ENCODE measurements at regions not wholly inside any gene's neighbourhood (a gene's known extent, or its start where the extent isn't known, plus 50 kb on each side); places are given as distances from the start of the nearest gene placed in this dataset.
"Not testable (repeated sequence)": the region's sequence is repeated elsewhere in the genome, so short reads cannot be mapped to it uniquely, and the experiment has no call there.

DNA sequence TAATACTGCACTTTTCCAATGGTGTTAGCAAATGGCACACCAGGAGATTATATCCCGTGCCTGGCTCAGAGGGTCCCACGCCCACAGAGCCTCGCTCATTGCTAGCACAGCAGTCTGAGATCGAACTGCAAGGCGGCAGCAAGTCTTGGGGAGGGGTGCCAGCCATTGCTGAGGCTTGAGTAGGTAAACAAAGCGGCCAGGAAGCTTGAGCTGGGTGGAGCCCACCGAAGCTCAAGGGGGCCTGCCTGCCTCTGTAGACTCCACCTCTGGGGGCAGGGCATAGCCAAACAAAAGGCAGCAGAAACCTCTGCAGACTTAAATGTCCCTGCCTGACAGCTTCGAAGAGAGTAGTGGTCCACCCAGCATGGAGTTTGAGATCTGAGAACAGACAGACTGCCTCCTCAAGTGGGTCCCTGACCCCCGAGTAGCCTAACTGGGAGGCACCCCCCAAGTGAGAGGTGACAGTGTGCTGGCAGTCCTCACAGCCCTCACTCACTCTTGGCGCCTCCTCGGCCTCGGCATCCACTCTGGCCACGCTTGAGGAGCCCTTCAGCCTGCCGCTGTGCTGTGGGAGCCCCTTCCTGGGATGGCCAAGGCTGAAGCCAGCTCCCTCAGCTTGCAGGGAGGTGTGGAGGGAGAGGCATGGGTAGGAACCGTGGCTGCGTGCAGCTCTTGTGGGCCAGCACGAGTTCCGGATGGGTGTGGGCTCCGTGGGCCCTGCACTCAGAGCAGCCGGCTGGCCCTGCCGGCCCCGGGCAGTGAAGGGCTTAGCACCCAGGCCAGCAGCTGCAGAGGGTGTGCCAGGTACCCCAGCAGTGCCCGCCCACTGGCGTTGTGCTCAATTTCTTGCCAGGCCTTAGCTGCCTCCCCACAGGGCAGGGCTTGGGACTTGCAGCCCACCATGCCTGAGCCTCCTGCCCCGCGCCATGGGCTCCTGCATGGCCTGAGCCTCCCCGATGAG lies 188.0 kb downstream of the MMUT start:
- DNase-seq = not testable (repeated sequence)

- no peak for DNase-seq
Observed at GRCh38 chr6:49269190-49269589, 193.9 kb downstream of the MMUT start.

DNA sequence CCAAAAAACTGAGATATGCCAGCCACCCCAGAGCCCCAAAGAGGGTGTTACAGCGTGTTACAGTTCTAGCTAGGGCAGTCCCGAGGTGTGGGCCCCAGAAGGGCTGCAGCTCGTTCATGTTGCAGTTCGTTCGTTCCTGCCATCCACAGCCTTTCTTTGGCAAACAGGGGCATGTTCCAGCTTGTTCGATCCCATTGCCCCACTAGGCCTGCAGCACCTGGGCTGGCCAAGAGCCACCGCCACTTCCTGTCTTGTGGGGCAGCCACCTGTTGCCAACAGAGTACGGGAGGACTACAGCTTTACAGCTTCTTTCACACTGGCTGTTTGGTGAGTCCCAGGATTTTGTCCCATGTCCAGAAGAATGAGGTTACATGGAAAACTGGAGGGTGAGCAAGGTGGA lies 198.1 kb downstream of the MMUT start:
- no peak for DNase-seq

- no peak for DNase-seq
Observed at GRCh38 chr6:49264496-49264895, 198.6 kb downstream of the MMUT start.

DNA sequence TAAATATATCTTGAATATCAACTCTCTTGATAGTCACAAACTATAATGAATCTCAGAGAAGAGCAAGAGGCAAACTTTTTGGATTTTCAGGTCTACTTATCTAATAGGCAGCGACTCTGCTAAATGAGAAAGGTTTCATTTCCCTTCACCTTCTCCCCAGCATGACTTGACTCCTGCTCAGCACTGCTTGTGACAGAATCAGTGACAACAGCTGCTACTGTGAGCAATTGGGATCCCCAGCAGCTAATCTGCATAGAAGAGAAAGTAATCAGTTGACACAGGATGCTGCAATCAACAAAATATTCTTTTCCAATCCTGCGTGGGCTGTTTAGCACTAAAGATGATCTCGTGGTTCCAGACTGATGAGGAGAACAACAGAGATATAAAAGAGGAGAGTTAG lies 205.5 kb downstream of the MMUT start:
- DNase-seq = no peak

GRCh38 chr6:49255335-49255734 lies 207.7 kb downstream of the MMUT start:
- no peak for DNase-seq

DNA sequence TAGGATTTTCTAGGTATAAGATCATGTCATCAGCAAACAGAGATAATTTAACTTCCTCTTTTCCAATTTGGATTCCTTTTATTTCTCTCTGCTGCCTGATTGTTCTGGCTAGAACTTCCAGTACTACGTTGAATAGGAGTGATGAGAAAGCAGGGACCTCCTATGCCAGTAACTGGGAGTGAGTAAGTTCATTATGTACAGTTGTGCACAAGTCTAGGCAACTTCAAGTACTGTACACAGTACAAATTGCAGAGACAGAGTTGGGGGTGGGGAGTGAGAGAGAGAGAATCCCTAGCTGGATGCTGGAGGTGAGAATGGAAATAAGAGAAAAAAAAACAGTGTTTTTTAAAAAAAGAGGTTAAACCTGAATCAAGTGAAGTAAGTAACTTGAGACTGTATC lies 210.2 kb downstream of the MMUT start:
- no peak for DNase-seq

GRCh38 chr6:49233483-49233882 lies 229.6 kb downstream of the MMUT start:
- DNase-seq = no peak

GRCh38 chr6:49225471-49225870 lies 237.6 kb downstream of the MMUT start:
- DNase-seq = no peak

DNA sequence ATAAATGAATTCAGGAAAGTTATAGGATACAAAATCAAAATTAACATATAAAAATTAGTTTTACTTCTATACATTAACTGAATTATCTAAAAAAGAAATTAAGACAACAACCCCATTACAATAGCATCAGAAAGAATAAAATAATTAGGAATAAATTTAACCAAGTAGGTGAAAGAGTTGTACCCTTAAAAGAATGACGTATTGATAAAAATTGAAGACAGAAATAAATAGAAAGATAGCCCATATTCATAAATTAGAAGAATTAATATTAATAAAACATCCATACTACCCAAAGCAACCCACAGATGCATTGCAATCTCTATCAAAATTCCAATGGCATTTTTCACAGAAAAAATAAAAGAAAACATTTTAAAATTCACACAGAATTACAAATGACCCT lies 242.8 kb downstream of the MMUT start:
- no peak for DNase-seq

- DNase-seq = no peak
Observed at GRCh38 chr6:49205526-49205925, 257.5 kb downstream of the MMUT start.

DNA sequence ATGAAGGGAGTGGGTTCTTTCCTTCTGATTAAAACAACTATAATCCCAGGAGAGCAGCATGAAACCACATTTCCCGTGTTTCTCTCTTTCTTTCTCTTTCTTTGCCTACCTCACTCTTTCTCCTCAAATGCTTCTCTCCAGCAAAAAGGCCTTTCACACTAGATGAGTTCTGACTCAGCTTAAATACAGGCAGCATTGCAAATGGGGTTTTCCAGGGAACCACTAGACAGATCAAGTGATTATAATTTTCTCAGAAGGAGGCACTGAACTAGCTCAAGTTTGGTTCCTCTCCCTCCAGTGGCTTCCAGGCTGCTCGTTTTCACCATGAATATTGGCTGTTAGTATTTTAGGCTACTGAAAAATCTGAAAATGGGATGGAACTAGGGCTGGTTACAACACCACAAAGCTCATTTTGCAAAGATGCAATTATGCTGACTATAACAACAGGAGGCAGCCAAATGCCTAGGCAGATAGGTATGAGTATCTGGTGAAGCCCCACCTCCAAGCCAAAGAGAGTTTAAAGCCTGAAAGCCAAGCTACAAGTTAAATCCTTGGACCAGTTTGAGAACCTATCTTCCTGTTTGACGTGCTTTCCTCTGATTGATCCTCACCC lies 260.0 kb downstream of the MMUT start:
- no peak for DNase-seq

GRCh38 chr6:49198015-49198414 lies 265.0 kb downstream of the MMUT start:
- DNase-seq = no peak

DNA sequence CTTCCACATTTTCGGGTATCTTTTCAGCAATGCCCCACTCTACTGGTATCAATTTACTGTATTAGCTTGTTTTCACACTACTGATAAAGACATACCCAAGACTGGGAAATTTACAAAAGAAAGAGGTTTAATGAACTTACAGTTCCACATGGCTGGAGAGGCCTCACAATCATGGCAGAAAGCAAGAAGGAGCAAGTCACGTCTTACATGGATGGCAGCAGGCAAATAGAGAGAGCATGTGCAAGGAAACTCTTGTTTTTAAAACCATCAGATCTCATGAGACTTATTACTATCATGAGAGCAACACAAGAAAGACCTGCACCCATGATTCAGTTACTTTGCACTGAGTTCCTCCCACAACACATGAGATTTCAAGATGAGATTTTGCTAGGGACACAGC lies 300.7 kb downstream of the MMUT start:
- not testable (repeated sequence) for DNase-seq

GRCh38 chr6:49155316-49155715 lies 307.7 kb downstream of the MMUT start:
- no peak for DNase-seq

GRCh38 chr6:49151957-49152356 lies 311.1 kb downstream of the MMUT start:
- no peak for DNase-seq

GRCh38 chr6:49151461-49151860 lies 311.6 kb downstream of the MMUT start:
- no peak for DNase-seq

GRCh38 chr6:49151033-49151432 lies 312.0 kb downstream of the MMUT start:
- DNase-seq = no peak

- no peak for DNase-seq
Observed at GRCh38 chr6:49145280-49145679, 317.8 kb downstream of the MMUT start.

DNA sequence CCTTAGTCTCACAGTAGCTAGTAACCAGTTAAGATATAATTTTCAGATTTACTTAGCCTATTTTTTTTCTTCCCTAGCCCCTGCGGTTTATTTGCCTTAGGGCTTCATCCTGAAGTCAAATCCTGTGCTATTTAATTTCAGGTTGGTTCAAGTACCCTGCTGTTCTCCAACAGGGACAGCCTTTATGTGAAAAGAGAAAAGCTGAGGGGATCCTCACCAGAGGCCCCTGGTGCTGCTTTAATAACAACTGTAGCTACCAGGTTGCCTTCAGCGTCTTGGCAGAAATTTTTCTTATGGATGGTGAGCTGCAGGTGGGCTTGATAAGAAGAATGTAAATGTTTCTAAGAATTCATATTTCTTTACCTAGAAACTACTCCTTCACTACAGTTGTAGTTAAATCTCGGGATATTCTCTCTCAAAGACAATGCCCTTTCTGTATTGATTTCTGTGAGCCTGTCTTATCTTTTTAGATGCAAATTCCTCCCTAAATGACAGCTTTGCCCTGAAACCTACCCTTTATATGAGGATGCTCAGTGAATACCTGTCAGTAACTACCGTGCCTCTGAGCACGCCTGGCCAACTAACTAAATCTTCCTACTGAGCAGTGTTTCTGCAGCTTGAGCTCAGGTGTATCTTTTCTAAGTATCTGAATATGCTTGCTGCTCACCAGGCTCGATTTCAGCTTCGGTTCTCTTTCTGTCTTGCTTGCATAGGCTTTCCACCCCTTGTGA lies 320.5 kb downstream of the MMUT start:
- no peak for DNase-seq

DNA sequence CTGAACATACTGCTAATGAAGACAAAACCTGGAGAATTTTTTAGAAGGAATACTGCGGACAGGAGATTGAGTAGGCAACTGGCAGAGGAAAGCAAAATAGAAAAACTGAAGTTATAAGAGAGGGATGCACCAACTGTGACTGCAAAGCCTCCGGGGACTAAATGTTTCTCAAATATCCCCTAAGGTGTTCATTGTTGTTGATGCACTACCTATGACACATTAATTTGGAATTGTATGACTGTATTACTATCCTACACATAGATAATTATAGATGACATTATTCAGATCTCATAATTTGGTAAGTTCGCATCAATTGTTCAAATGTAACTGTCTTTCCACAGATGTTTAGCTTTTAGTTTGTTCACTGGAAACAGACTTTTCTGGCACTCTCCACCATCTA lies 341.1 kb downstream of the MMUT start:
- DNase-seq = no peak

DNA sequence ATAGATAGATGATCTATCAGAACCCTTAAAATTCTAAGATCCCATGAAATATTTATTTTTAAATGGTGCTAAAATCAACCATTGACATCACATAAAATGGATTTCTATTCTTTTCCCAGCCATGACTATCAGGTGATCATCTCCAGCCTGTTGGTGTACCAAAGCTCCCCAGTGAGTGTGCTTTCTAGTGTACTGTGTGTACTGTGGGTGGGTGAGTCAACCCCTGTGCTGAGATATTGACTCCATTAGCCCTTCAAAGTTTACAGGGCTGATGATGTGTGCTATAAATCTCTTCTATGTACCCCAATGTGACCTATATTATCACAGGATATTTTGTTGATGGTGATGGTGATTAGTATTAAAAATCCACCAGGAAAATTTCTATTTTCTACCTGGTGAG lies 344.6 kb downstream of the MMUT start:
- DNase-seq = no peak

DNA sequence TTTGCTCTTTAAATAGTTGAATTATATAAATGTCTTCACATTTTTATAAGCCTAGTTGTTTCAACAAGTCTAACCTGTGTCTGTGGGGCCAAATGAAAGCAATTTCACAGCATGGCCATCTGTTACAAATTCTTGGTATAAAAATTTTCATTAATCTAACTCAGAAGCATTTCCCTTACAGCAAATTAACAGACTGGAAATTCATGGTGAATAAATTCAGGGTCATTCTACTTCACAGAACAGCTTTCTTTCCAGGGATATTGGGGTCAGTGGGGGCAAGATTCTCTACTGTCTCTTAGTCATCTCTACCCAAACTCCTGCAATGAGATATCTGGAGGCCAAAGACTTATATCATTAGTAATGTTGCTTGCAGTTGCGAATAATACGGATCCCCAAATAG lies 352.1 kb downstream of the MMUT start:
- no peak for DNase-seq

- DNase-seq = not testable (repeated sequence)
Observed at GRCh38 chr6:49097664-49098063, 365.4 kb downstream of the MMUT start.
